ENCODE measurements at regions not wholly inside any gene's neighbourhood (a gene's known extent, or its start where the extent isn't known, plus 50 kb on each side); places are given as distances from the start of the nearest gene placed in this dataset.

- TF ChIP-seq CTCF (IDR thresholded peaks at IDR 0.05) (no peak), POLR2A (IDR thresholded peaks at IDR 0.05) (no peak)
Observed at GRCh38 chr22:44396021-44396726, 83.4 kb upstream of the SHISAL1 start.
